HUES64 (cell line): ENCODE measurements at regions not wholly inside any gene's neighbourhood (a gene's known extent, or its start where the extent isn't known, plus 50 kb on each side); places are given as distances from the start of the nearest gene placed in this dataset.

Experiments used
- H3K27ac ChIP-seq: 2 replicates; pipeline ENCODE4 v1.7.0; 2013; ENCODE audit warnings: low read depth, low read length, inconsistent platforms
- H3K27me3 ChIP-seq: 2 replicates; pipeline ENCODE4 v1.6.1; 2013; ENCODE audit warnings: mild to moderate bottlenecking, low read length; ENCODE audit not compliant: insufficient read depth
- H3K36me3 ChIP-seq: 2 replicates; pipeline ENCODE4 v1.6.1; 2013; ENCODE audit warnings: mild to moderate bottlenecking, low read length; ENCODE audit not compliant: insufficient read depth
- H3K4me1 ChIP-seq: 2 replicates; pipeline ENCODE4 v1.6.1; 2013; ENCODE audit warnings: mild to moderate bottlenecking, low read length, moderate library complexity; ENCODE audit not compliant: insufficient read depth
- H3K4me3 ChIP-seq: 2 replicates; pipeline ENCODE4 v1.5.1; 2013; ENCODE audit warnings: mild to moderate bottlenecking, low read length, moderate library complexity
- H3K9ac ChIP-seq: 2 replicates; pipeline ENCODE4 v1.6.1; 2013; ENCODE audit warnings: mild to moderate bottlenecking, low read depth, low read length
- H3K9me3 ChIP-seq: 2 replicates; pipeline ENCODE4 v1.6.1; 2013; ENCODE audit warnings: low read depth, low read length; ENCODE audit not compliant: insufficient read depth
- WGBS: fragments of 150-250, 120-280 bp; methylation state at CpG from one replicate; pipeline ENCODE4 v1.1.7; 2013; ENCODE audit warnings: missing lambda C conversion rate; 5-methylcytosine and 5-hydroxymethylcytosine counted together

GRCh38 chr21:22575165-22575584 is 1577.0 kb downstream of the NCAM2 start:
- Histone ChIP-seq H3K27me3 (peaks cover 3% of the 10 kb centered on the region; the same call in 1 of the 2 replicates), H3K4me3 (peak overlapping the region; percentile 27; the same call in 1 of the 2 replicates), H3K9ac (peak overlapping the region; percentile 41; the same call in 1 of the 2 replicates), H3K36me3 (no peaks in the 10 kb centered on the region), H3K9me3 (no peaks in the 10 kb centered on the region), H3K4me1 (peaks cover 7% of the 10 kb centered on the region; the same call in 1 of the 2 replicates), H3K27ac (peak overlapping the region; percentile 43; the same call in 1 of the 2 replicates)
- WGBS = 9% methylated on average over 5 of the region's 5 CpGs

GRCh38 chr21:22579741-22580140 is 1581.5 kb downstream of the NCAM2 start:
- Histone ChIP-seq H3K4me3 (no peak overlapping the region), H3K9ac (no peak overlapping the region)

GRCh38 chr21:22582026-22582425 is 1583.8 kb downstream of the NCAM2 start:
- Histone ChIP-seq H3K9me3 (no peaks in the 10 kb centered on the region), H3K4me3 (no peak overlapping the region), H3K9ac (no peak overlapping the region), H3K27ac (no peak overlapping the region), H3K4me1 (no peaks in the 10 kb centered on the region), H3K36me3 (no peaks in the 10 kb centered on the region), H3K27me3 (no peaks in the 10 kb centered on the region)
- 79% methylated on average over 1 of the region's 2 CpGs for WGBS

More at GRCh38 chr21:22579741-22580140, 1581.5 kb downstream of the NCAM2 start:
- Histone ChIP-seq H3K4me1 (peaks cover 7% of the 10 kb centered on the region; the same call in 1 of the 2 replicates), H3K27me3 (peaks cover 3% of the 10 kb centered on the region; the same call in 1 of the 2 replicates), H3K27ac (no peak overlapping the region), H3K36me3 (no peaks in the 10 kb centered on the region), H3K9me3 (no peaks in the 10 kb centered on the region)

GRCh38 chr21:22584308-22584707 is 1586.1 kb downstream of the NCAM2 start:
- H3K27ac ChIP-seq = no peak overlapping the region
- 99% methylated on average over 5 of the region's 5 CpGs for WGBS
- no peak overlapping the region for H3K4me3 ChIP-seq
- no peaks in the 10 kb centered on the region for H3K36me3 ChIP-seq
- H3K27me3 ChIP-seq = no peaks in the 10 kb centered on the region
- H3K4me1 ChIP-seq = no peaks in the 10 kb centered on the region
- H3K9me3 ChIP-seq = no peaks in the 10 kb centered on the region
- H3K9ac ChIP-seq = no peak overlapping the region

- Histone ChIP-seq H3K9me3 (no peaks in the 10 kb centered on the region), H3K9ac (no peak overlapping the region), H3K4me1 (no peaks in the 10 kb centered on the region), H3K4me3 (no peak overlapping the region), H3K27me3 (no peaks in the 10 kb centered on the region), H3K27ac (no peak overlapping the region), H3K36me3 (no peaks in the 10 kb centered on the region)
- WGBS = 89% methylated on average over 2 of the region's 4 CpGs
Observed at GRCh38 chr21:22585558-22585957, 1587.3 kb downstream of the NCAM2 start.

GRCh38 chr21:22597660-22598255 is 1599.5 kb downstream of the NCAM2 start:
- Histone ChIP-seq H3K4me3 (no peak overlapping the region), H3K4me1 (no peaks in the 10 kb centered on the region), H3K9ac (no peak overlapping the region), H3K27me3 (no peaks in the 10 kb centered on the region), H3K9me3 (no peaks in the 10 kb centered on the region; the same call in 1 of the 2 replicates), H3K36me3 (no peaks in the 10 kb centered on the region), H3K27ac (no peak overlapping the region)
- 90% methylated on average over 31 of the region's 31 CpGs for WGBS

GRCh38 chr21:22609802-22610201 is 1611.6 kb downstream of the NCAM2 start:
- H3K4me1 ChIP-seq = peaks cover 9% of the 10 kb centered on the region
- 43% methylated on average over 1 of the region's 3 CpGs for WGBS
- no peak overlapping the region for H3K27ac ChIP-seq
- no peak overlapping the region for H3K9ac ChIP-seq
- H3K36me3 ChIP-seq = no peaks in the 10 kb centered on the region
- H3K4me3 ChIP-seq = no peak overlapping the region
- no peaks in the 10 kb centered on the region for H3K27me3 ChIP-seq
- H3K9me3 ChIP-seq = no peaks in the 10 kb centered on the region

GRCh38 chr21:22627911-22628310 is 1629.7 kb downstream of the NCAM2 start:
- 100% methylated on average over 1 of the region's 1 CpG for WGBS

GRCh38 chr21:22630953-22631465 is 1632.8 kb downstream of the NCAM2 start:
- Histone ChIP-seq H3K4me3 (no peak overlapping the region), H3K9ac (no peak overlapping the region), H3K36me3 (no peaks in the 10 kb centered on the region), H3K4me1 (no peaks in the 10 kb centered on the region), H3K9me3 (no peaks in the 10 kb centered on the region), H3K27ac (no peak overlapping the region), H3K27me3 (no peaks in the 10 kb centered on the region)
- 86% methylated on average over 3 of the region's 3 CpGs for WGBS

More at GRCh38 chr21:22627911-22628310, 1629.7 kb downstream of the NCAM2 start:
- Histone ChIP-seq H3K4me3 (no peak overlapping the region), H3K27me3 (no peaks in the 10 kb centered on the region), H3K4me1 (no peaks in the 10 kb centered on the region), H3K9me3 (no peaks in the 10 kb centered on the region), H3K9ac (no peak overlapping the region), H3K27ac (no peak overlapping the region), H3K36me3 (no peaks in the 10 kb centered on the region)

GRCh38 chr21:22632176-22632575 is 1634.0 kb downstream of the NCAM2 start:
- Histone ChIP-seq H3K36me3 (no peaks in the 10 kb centered on the region), H3K4me1 (0 out of 2 replicates have a peak, but pooled peaks cover 7% of the 10 kb centered on the region), H3K9ac (no peak overlapping the region), H3K4me3 (no peak overlapping the region), H3K27ac (no peak overlapping the region), H3K9me3 (no peaks in the 10 kb centered on the region), H3K27me3 (no peaks in the 10 kb centered on the region)
- WGBS = 82% methylated on average over 1 of the region's 1 CpG

GRCh38 chr21:22649246-22649645 is 1651.0 kb downstream of the NCAM2 start:
- H3K9me3 ChIP-seq = no peaks in the 10 kb centered on the region
- no peak overlapping the region for H3K27ac ChIP-seq
- WGBS = 91% methylated on average over 3 of the region's 3 CpGs
- H3K4me3 ChIP-seq = no peak overlapping the region
- H3K4me1 ChIP-seq = no peaks in the 10 kb centered on the region
- H3K36me3 ChIP-seq = no peaks in the 10 kb centered on the region
- no peak overlapping the region for H3K9ac ChIP-seq
- H3K27me3 ChIP-seq = no peaks in the 10 kb centered on the region
